Fibroblast of lung (primary cell): ENCODE measurements at regions not wholly inside any gene's neighbourhood (a gene's known extent, or its start where the extent isn't known, plus 50 kb on each side); places are given as distances from the start of the nearest gene placed in this dataset.

Experiments
- EZH2 ChIP-seq: IDR thresholded peaks from 2 replicates; pipeline ENCODE4 v1.5.1; 2012; ENCODE audit warnings: low read length, control low read depth, mild to moderate bottlenecking; ENCODE audit errors: missing control alignments
- TF ChIP-seq, protein P1 (sequence below), 2 donors: IDR thresholded peaks in 1 of 2; conservative IDR thresholded peaks in 1 of 2; 1 replicate in 1 of 2; 2 replicates in 1 of 2; pipeline ENCODE4 v1.5.1; 2011 to 2012; ENCODE audit warnings: low read length in 2 of 2, control low read depth in 1 of 2, inconsistent platforms in 1 of 2, low read depth in 1 of 2, mild to moderate bottlenecking in 1 of 2

DNA sequence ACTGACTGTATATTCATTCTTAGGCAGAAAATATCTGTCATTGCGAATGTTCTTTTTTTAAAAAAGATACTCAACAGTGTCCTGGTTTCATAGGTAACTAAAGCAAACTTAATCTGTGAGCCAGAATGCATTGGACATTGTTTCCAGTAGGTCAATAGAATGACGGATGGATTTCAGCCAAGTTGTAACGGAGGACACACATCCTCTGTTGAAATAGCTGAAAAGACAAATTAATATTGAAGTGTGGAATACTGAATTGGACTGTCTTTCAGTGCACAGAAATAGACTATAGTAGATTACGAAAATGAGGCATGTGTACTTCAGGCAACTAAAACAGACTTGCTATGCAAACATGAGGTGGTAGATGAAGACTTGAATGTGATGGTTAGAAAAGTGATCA lies 461.6 kb downstream of the WDR72 start:
- TF ChIP-seq EZH2, result no peak
- TF ChIP-seq, protein P1, sequence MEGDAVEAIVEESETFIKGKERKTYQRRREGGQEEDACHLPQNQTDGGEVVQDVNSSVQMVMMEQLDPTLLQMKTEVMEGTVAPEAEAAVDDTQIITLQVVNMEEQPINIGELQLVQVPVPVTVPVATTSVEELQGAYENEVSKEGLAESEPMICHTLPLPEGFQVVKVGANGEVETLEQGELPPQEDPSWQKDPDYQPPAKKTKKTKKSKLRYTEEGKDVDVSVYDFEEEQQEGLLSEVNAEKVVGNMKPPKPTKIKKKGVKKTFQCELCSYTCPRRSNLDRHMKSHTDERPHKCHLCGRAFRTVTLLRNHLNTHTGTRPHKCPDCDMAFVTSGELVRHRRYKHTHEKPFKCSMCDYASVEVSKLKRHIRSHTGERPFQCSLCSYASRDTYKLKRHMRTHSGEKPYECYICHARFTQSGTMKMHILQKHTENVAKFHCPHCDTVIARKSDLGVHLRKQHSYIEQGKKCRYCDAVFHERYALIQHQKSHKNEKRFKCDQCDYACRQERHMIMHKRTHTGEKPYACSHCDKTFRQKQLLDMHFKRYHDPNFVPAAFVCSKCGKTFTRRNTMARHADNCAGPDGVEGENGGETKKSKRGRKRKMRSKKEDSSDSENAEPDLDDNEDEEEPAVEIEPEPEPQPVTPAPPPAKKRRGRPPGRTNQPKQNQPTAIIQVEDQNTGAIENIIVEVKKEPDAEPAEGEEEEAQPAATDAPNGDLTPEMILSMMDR (conservative IDR thresholded peaks at IDR 0.05 in 1 of 2, IDR thresholded peaks at IDR 0.05 in 1 of 2; ENCODE audit: low read depth in 1 of 2, low read length in 2 of 2), result no peak
